Pons (tissue), 1 donor: ENCODE measurements at regions not wholly inside any gene's neighbourhood (a gene's known extent, or its start where the extent isn't known, plus 50 kb on each side); places are given as distances from the start of the nearest gene placed in this dataset.
"Not testable (repeated sequence)": the region's sequence is repeated elsewhere in the genome, so short reads cannot be mapped to it uniquely, and the experiment has no call there.

Experiments used
- DNase-seq: peaks from one replicate; pipeline ENCODE4 v3.0.0-alpha.2; 2016; ENCODE audit warnings: low spot score

DNA sequence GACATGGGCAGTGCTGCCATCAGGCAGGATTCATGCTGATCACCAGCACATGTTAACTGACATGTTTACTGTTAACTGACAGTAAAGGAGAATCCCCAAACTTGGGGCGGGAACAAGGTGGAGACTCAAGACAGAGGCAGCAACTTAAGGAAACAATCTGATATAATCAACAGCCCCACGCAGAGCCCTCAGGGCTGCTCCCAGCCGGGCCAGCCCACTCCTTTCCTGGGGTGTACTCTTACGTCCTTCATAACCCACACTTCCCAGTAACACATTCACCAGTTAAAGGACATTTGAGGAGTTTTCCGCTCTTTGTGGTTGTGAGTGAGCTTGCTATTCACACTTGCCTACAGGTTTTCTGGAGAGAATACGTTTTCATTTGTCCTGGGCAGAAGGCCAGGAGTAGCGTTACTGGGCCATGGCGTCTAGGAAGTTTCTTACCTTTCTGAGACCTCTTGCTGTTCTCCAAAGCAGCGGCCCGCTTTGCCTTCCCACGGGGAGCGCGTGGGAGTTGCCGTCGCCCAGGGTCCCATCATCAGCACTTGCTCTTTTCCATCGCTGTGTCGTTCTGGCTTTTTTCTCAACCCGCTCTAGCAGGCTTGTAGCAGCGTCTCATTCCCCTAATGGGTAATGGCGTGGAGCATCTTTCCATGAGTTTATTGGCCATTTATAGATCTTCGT, 56.4 kb downstream of the FOXF2 start:
- DNase-seq = no peak

- DNase-seq = no peak
Measured at GRCh38 chr6:1449896-1450295, 60.5 kb downstream of the FOXF2 start.

DNA sequence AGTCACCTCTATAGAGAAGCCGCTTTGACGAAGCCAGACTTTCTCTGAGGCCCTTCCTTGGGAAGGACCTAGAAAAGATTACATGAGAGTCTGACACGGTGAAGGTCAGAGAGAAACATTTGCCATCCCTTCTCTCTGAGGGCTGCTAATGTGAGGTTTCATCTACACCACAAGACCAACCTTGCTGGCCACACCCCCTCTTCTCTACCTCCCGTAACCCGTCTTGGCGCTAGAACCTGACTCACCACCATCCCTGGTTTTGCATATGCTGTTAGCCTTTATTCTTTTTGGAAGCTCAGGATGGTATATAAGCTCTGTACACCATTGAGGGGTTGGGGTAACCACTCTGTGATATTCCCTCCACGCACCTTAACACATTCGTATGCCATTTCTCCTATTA, 63.6 kb downstream of the FOXF2 start:
- no peak for DNase-seq

GRCh38 chr6:1456816-1457215, 67.4 kb downstream of the FOXF2 start:
- DNase-seq = not testable (repeated sequence)

- no peak for DNase-seq
Measured at GRCh38 chr6:1461207-1461606, 71.8 kb downstream of the FOXF2 start.

DNA sequence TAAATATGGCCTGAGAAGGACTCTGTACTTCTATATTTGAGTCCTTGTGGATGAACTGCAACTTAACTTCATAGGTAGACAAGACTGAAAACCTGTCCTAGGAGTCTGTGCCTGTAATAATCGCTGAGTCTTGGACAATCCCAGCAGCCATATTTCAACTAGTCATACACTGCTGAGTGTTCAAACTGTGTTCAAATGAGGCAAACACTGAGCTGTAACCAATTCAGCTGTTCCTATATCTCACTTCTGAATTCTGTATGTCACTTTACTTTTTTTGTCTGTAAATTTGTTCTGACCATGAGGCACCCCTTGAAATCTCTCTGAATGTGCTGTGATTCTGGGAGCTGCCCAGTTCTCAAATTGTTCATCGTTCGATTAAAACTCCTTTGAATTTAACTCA, 72.4 kb downstream of the FOXF2 start:
- no peak for DNase-seq

GRCh38 chr6:1463275-1463674, 73.9 kb downstream of the FOXF2 start:
- no peak for DNase-seq

GRCh38 chr6:1463751-1464426, 74.5 kb downstream of the FOXF2 start:
- no peak for DNase-seq

DNA sequence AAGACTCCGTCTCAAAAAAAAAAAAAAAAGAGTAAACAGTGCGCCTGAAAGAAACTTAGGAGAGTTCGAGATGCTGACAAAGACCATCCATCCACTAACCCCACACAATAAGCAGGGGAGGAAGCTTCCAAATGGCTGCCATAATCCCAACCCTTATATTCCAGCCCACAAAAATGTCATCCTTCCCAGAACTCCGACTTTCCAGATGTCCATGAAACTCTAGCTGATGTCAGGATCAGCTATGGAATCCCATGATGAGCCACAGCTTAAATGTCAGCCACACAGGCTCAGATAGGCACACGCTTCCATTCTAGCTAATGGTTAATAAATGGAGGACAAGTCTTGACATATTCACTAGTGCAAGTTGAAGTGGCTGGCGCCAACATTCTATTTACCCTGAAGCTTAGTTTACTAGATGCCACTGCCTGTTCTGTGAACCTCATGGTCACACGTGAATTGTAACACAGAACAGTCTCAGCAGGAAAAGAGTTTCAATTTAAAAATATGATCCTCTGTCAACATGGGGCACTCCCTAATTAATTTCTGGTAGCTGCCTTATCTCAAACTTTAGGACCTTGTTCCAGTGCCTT, 75.5 kb downstream of the FOXF2 start:
- DNase-seq = no peak

DNA sequence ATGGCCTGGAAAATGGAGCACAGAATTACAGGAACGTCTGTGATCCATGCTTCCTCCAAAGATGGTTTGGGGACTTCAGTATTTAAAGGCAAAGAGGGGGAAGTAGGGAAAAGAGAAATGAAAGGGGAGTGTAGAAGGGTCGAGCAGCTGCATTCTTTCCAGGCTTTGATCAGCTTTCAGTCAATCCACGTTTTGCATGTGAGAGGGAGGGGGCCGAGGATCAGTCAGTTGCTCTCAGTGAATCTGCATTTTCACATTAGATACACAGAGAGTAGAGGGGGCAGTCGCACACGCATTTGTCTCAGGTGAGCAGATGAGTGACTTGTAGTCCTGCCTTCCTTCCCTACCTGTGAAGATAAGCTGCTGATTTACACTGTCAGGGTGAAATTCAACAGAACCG, 78.8 kb downstream of the FOXF2 start:
- no peak for DNase-seq

DNA sequence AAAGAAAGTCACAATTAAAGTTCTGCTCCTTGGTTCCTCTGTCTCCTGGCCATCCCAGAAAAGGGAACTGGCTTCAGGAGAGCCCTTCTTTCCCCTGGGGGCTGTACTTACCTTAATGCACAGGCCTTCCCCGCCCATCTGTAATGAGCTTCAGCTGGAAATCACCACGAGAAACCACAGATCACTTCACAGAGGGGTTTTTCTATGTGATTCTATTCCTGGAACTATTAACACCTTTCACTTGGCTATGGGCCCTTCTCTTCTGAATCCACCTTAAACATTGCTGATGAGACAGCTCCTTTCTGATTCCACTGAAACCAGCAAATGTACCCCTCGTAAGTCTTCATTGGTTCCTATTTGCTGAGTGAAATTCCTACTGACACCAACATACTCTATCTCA, 80.7 kb downstream of the FOXF2 start:
- no peak for DNase-seq

GRCh38 chr6:1472643-1473042, 83.3 kb downstream of the FOXF2 start:
- DNase-seq = no peak

- no peak for DNase-seq
Measured at GRCh38 chr6:1473166-1473565, 83.8 kb downstream of the FOXF2 start.

- DNase-seq = no peak
Measured at GRCh38 chr6:1473598-1473997, 84.2 kb downstream of the FOXF2 start.

GRCh38 chr6:1474205-1474604, 84.8 kb downstream of the FOXF2 start:
- no peak for DNase-seq

DNA sequence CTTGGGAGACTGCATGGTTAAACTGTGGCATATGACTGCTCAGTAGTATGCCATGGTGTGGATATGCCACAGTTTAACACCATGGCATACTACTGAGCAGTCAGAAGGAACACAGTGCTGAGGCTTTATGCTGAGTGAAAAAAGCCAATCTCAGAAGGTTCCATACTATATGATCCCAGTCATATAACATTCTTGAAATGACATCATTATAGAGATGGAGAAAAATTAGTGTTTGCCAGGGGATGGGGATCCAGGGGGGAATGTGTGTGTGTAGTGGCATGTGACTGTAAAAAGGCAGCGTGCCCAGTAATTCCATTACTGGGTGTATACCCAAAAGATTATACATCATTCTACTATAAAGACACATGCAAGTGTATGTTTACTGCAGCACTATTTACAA, 85.8 kb downstream of the FOXF2 start:
- DNase-seq = no peak

- DNase-seq = no peak
Measured at GRCh38 chr6:1477432-1478090, 88.2 kb downstream of the FOXF2 start.

DNA sequence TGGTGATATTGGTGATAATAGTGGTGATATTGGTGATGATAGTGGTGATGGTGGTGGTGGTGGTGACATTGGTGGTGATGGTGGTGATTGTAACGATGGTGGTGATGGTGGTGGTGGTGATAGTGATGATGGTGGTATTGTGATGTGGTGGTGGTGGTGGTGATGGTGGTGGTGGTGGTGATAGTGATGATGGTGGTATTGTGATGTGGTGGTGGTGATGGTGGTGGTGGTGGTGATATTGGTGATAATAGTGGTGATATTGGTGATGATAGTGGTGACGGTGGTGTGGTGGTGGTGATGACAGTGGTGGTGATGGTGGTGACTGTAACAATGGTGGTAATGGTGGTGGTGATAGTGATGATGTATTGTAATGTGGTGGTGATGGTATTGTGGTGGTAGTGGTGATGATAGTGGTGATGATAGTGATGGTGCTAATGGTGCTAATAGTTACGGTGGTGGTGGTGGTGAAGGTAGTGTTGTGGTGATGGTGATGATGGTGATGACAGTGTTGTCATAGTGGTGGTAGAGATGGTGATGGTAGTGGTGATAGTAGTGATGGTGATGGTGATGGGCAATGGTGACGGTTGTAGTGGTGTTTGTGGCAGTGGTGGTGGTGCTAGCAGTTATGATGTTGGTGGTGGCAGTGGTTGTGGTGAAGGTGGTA, 88.9 kb downstream of the FOXF2 start:
- not testable (repeated sequence) for DNase-seq

DNA sequence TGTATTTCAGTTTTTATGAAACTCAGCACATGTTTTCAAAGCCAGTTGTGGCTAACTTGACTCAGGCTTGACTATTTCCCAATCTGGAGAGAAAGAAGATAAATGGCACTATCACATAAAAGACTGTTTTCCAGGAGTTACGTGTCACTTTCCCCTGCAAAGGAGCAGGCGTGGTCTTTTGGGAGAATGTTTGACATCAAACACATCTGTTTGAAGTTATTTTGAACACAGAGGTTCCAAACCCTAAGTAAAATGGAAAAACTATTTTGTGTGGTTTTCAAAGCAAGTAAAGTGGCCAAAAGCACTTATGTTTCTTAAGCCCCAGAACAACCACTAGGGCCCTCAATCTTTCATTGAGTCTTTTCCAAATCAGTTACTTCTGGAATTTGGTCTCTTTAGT, 89.7 kb downstream of the FOXF2 start:
- DNase-seq = no peak

DNA sequence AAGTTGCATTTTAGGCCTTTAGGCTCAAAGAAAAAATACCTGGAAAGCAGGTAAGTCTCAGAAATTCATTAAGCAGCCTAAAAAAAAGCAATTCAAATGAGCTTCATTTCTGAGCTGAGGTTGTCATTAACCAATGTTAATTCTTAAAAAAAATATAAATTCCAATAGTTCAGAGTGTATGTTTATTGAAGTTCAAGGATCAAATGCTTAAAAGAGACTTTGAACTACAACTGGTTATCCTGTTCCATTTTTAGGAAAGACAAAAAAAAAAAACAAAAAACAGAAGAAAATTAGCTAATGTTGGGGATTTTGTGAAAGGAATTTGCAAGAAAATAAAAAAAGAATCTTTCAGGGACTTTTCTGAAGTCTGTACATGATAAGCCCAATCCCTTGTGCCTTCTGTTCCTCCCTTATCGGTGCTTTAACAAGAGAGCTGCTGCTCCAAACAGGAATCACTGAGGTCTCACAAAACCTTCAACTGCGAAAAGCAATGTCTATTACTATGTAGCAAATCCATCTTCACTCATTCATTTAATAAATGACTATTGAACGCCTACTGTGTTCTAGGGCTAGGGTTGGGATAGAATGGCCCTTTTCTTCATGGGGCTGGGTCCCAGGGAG, 90.3 kb downstream of the FOXF2 start:
- DNase-seq = no peak

DNA sequence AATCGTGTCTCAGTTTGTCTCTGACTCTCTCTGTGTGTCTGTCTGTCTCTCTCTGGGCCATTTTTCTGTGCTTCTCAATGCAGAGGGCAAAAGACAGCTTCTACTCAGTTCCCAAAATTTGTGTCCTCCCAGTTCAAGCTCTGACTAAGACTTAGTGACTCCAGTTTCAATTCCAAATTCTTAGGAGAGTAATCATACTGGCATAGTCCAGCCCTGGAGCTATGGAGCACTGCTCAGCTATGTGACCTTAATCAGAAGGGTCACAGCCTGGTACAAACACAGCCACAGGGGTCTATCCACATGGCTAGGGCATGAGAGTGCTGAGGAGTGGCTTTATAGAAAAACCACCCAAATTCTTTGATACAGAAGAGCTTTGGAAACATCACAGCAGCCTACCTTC, 91.9 kb downstream of the FOXF2 start:
- no peak for DNase-seq
